Umbilical cord (tissue), 1 donor: ENCODE measurements at regions not wholly inside any gene's neighbourhood (a gene's known extent, or its start where the extent isn't known, plus 50 kb on each side); places are given as distances from the start of the nearest gene placed in this dataset.

Experiments used
- DNase-seq: peaks from one replicate; pipeline ENCODE4 v3.0.0-alpha.2; 2015; ENCODE audit warnings: low spot score

- DNase-seq = no peak
Measured at GRCh38 chr4:127047930-127048329, 584.8 kb upstream of the INTU start.

DNA sequence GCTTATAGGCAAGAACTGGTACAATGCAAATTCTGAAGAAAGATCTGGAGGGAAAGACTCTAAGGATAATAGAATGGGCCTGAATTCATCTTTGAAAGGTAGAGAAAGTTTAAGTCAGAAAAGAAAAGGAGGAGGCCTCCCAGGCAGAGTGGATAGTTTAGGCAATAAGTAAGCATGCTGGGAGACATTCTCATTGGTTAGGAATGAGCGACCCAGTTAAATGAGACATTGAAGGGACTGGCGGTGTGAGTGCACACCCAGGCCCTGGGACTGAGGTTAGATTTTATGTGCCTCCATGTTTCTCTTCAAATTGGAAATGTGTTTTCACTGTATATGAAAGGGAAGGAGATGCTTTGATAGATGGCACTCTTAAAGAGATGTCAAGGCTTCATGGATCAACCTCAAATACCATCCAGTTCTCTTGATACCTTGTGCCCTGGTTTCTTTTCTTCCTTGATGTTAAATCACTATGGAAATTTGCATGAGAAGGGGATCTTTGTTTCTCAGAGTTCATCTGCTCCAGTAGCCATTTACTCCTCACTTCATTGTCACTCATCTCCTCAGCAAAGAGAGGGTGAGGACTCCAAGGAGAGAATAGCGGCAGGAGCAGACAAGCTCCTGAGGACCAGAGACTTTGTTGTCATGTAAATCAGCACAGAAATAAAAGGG lies 584.2 kb upstream of the INTU start:
- no peak for DNase-seq

DNA sequence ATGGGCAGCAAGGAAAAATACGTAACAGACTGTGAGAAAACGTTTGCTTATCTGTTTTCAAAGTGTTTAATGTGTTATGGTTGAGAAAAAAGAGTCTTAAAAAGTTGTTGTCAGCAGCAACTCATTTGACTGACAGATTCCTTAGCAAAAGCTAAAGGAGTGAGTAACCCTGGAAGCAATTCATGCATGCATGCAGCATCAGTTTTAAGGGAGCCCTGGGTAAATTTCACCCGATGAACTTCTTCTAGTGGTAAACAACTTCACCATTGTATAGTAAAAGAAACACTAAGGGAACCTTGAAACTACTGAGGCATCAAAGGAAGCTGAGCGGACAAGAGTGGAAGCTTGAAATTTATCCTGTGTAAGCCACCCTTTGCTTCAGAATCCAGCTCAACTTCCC lies 583.2 kb upstream of the INTU start:
- DNase-seq = no peak

DNA sequence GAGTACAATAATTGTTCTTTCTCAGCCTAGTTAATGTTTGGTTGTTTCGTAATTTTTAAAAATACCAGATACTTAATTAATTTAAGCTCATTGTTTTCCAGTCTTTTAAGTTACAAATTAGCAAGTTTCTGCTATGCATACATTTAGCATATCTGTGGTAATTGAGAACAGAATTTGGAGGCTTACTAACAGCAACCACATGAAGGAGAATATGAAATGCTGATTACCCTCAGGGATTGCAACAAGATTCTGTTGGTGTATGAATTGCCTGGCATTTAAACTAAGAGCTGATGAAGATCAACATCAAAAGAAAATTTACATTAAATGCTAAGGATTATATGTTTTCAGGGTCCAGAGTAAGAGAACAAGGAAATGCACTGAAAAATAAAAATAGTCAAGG lies 580.0 kb upstream of the INTU start:
- DNase-seq = no peak

DNA sequence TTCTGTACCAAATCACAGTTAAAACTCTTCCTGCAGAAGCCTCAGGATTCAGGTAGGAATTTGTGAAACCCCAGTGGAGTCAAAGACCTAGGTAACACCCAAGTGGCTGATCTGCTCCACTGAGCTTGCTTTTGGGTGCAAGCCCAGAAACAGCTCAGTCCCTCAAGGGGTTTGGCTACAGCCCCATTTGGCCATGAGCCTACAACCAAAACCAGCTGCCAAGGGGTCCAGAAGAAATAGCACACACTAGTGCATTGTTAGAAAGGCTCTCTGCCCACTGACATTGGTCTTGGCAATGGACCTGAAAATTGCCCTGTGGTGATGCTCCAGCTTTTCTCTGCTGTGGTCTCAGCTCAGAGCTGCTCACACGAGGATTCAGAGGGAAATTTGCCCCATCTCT lies 577.4 kb upstream of the INTU start:
- no peak for DNase-seq

DNA sequence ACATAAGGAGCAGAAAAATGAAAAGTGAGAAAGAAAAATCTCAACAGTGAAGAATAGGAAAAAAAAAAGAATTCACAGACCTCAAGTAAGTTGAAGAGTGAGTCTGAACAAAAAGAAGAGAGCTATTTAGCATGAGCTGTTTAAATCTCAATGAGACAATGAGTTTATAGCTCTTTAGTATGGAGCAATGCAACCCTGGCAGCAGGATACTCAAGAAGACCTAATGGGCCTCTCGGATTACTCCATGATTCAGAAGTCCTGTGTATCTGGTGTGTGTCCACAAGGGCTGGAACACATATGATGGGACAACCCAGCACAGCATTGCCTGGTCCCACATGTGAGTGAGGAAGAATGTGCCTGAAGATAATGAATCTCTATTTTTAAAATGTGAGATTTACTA lies 563.1 kb upstream of the INTU start:
- DNase-seq = peak; percentile 56

DNA sequence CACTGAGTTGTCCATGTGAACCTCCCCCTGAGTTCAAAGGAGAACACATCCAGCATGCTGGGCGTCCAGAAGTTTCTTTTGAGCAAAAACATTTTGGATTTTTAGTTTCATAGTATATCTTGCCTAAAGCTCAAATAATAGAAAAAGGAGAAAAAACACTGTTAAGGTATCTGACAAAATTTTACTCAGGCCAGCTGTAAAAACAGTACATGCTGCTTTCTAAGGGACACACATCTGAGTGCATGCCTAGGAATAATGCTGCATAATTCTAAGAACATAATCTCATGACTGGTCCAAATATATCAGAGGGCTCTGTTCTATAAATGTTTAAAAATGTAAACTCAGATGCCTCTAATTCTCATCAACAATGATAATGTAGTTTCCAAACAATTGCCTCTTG lies 561.3 kb upstream of the INTU start:
- DNase-seq = peak; percentile 4

GRCh38 chr4:127080141-127080540 lies 552.6 kb upstream of the INTU start:
- no peak for DNase-seq

DNA sequence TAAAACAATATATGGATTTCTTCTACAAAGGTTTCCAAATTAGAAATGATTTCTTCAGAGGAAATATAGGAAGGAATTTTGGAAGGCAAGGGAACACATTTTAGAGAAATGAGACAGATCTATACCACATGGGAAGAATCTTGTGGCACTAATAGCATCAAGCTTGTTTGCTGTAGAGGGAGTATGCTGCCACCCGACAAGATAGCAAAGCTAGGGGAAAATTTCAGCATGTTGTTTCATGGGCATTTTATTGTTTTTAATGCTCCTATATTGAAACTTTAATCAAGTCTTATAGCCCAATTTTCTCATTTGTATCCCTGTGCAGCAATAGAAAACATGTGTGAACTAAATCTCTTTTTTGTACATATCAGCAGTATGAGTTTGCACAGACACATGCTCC lies 551.7 kb upstream of the INTU start:
- DNase-seq = no peak

DNA sequence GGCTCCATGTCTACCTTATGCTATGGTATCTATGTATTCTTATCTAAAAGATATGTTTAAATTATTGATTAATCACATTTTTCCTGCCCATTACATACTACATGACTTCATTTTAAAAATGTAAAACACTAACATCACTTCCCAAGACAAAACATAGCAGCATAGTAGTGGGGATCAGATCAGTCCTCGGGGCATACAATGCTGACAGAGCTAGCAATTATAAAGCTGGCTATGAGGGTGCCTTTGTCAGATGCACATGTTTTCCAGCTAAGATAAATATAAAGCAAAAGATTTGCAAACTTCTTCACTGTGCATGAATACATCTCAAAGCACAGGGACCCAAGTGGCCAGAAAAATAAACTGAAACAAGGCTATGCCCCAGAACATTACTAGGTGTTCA lies 549.8 kb upstream of the INTU start:
- no peak for DNase-seq

DNA sequence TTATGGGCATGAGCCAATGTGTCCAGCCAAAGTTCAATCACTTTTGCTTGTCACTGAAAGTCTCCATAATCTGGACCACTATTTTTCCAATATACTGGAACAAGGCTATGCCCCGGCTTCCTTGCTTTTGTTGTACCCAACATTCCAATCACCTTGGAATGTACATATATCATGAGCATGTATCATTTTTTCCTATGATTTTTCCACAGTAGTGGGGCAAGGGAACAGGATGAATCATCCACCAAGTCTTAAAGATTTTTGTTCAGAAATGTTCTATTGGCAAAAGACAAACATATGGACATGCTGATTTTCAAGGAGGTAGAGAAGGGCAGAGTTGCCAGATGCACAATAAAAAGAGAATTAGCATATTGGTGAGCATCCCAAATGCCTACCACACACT lies 548.1 kb upstream of the INTU start:
- DNase-seq = no peak

- no peak for DNase-seq
Measured at GRCh38 chr4:127097061-127097460, 535.7 kb upstream of the INTU start.

GRCh38 chr4:127102361-127102760 lies 530.4 kb upstream of the INTU start:
- DNase-seq = peak; percentile 17

DNA sequence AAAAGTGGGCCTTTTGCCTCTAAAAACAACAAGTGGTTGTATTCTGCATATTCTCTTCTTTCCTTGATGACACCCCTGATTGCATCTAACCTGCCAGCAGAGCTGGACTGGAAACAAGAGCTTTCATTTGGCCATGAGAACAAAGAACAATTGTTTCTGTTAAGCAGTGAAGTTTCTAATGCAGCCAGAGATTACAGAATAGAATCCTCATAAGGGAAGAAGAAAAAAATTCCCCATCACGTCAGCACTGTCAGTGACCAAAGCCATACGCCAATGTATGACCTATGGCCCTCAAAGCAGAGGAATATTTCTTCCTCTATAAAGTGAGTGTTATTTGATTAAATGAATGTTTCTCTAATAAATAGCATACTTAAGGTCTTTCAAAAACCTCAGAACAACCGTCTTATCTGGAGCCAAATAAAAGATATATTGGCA lies 529.1 kb upstream of the INTU start:
- peak; percentile 71 for DNase-seq

- no peak for DNase-seq
Measured at GRCh38 chr4:127113844-127114362, 518.9 kb upstream of the INTU start.

DNA sequence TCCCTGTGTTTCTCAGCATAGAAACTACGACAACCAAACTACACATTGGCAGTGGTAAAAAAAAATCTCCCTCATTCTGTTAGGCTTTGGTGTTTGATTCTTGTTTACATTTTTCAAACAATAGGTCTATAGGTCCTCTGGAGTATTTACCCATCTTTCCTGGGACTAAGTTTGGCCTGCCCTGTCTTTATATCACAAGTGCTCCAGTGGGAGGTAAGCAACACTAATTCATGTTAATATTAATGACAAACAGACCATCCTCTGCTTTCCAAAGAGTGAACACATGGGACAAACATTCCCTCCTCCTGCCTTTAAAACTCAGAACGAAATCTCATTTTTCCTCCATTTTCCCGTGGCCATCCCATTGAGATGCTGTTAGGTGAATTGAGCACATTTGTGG lies 514.1 kb upstream of the INTU start:
- DNase-seq = no peak

DNA sequence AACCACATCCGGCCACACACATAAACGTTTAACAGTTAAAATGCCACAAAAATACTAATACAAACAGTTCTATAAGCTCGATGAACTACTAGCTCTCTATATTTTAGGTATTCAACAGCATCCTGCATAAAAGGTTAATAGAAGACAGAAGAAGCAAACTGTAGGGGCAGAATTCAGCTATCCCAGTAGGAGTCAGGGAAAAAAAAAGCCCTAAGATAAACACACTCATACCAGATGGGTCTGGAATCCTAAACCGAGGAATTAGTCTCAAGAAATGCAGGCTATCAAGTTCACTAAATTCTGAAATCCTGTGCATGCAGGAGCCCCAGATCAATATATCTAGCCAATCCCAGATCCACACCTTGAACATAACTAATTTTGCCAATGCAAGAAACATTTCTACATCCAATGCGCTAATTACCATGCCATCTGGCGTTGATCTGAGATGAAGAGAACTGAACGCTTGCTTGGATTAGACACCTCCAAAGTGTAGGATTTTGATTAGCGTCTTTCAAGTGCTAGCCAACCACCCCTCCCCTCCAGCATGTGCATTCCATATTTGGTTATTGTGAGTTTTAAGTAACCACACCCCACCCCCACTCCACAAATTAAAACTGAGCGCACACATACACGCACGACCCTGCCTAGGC lies 512.2 kb upstream of the INTU start:
- no peak for DNase-seq

GRCh38 chr4:127124919-127125318 lies 507.8 kb upstream of the INTU start:
- DNase-seq = peak; percentile 24

DNA sequence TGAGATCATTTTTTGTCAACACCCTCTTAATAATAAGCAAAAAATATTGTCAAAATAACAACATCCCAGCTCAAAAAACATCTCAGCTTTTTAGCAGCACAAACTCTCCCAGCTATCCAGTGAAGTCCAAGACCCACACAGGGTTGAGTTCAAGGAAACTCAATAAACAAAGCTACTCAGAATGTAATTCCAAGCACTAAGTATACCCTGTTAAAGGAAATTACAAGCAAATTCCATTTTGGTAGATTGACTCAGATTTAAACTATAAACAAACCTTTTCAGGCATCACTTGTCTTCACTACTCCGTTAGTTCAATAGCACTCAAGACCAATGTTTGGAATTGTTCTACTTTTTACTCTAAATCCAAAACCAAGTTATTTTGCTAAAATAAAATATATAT lies 506.0 kb upstream of the INTU start:
- no peak for DNase-seq

DNA sequence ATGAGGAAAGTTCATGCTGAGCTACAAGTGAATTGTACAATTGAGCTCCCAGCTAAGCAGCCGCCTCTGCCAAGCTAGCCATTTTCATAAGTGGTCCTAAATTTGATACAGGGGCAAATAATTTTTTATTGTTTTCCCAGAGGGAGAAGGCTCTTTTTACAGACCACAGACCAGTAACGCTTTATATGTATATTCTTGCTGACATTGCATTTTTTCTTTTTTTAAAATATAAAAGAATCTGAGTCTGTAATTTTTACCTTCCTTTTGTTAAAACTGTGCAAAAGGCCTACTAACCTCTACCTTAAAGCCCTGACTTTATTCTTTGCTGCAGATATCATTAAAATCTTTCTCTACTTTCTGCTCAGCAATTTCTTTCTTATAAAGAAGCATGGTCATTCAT lies 501.2 kb upstream of the INTU start:
- no peak for DNase-seq

- DNase-seq = no peak
Measured at GRCh38 chr4:127134490-127134889, 498.3 kb upstream of the INTU start.

- no peak for DNase-seq
Measured at GRCh38 chr4:127138586-127138985, 494.2 kb upstream of the INTU start.

- no peak for DNase-seq
Measured at GRCh38 chr4:127139788-127140286, 492.9 kb upstream of the INTU start.
